DOHH2 (cell line): ENCODE measurements at regions not wholly inside any gene's neighbourhood (a gene's known extent, or its start where the extent isn't known, plus 50 kb on each side); places are given as distances from the start of the nearest gene placed in this dataset.

ENCODE experiments used
- H3F3A ChIP-seq: fragments of 200-600 bp; sonication (generic), shearing (Covaris generic); 2 replicates; pipeline ENCODE4 v1.6.0; 2016; ENCODE audit warnings: antibody characterized with exemption, mild to moderate bottlenecking; ENCODE audit not compliant: control insufficient read depth, insufficient read depth
- H3K27ac ChIP-seq: fragments of 200-600 bp; sonication (generic); 2 replicates; pipeline ENCODE4 v1.5.1; 2014; ENCODE audit warnings: low read depth, mild to moderate bottlenecking, low read length, moderate library complexity
- H3K27me3 ChIP-seq: fragments of 200-600 bp; sonication (generic); 2 replicates; pipeline ENCODE4 v1.6.1; 2014; ENCODE audit warnings: mild to moderate bottlenecking, low read length, mixed read lengths; ENCODE audit not compliant: control insufficient read depth
- H3K36me3 ChIP-seq: fragments of 200-600 bp; sonication (generic); 2 replicates; pipeline ENCODE4 v1.6.1; 2014; ENCODE audit warnings: mild to moderate bottlenecking, low read length, moderate library complexity, mixed read lengths; ENCODE audit not compliant: control insufficient read depth
- H3K4me1 ChIP-seq: fragments of 200-600 bp; sonication (generic); 2 replicates; pipeline ENCODE4 v1.6.1; 2014; ENCODE audit warnings: mild to moderate bottlenecking, low read length, mixed read lengths; ENCODE audit not compliant: control insufficient read depth
- H3K4me2 ChIP-seq: fragments of 200-600 bp; sonication (generic); 2 replicates; pipeline ENCODE4 v1.6.0; 2014; ENCODE audit warnings: mild to moderate bottlenecking, low read length, moderate library complexity
- H3K4me3 ChIP-seq: fragments of 200-600 bp; sonication (generic); 2 replicates; pipeline ENCODE4 v1.5.1; 2014; ENCODE audit warnings: mild to moderate bottlenecking, low read length, mixed read lengths
- H3K79me2 ChIP-seq: fragments of 200-600 bp; sonication (generic); 2 replicates; pipeline ENCODE4 v1.6.1; 2014; ENCODE audit warnings: mild to moderate bottlenecking, low read length, mixed read lengths; ENCODE audit not compliant: control insufficient read depth
- H3K9me2 ChIP-seq: fragments of 200-600 bp; sonication (generic); replicated peaks from 2 replicates; pipeline ENCODE4 v1.6.1; 2014; ENCODE audit warnings: mild to moderate bottlenecking, low read length, mixed read lengths; ENCODE audit not compliant: control insufficient read depth
- H3K9me3 ChIP-seq: fragments of 200-600 bp; sonication (generic); 2 replicates; pipeline ENCODE4 v1.6.1; 2014; ENCODE audit warnings: antibody characterized with exemption, low read length, mixed read lengths; ENCODE audit not compliant: control insufficient read depth, insufficient read depth
- H4K20me1 ChIP-seq: fragments of 200-600 bp; sonication (generic); 2 replicates; pipeline ENCODE4 v1.6.0; 2014; ENCODE audit warnings: low read depth, mild to moderate bottlenecking, antibody characterized with exemption, low read length, moderate library complexity; ENCODE audit not compliant: control insufficient read depth, insufficient read depth
- EZH2phosphoT487 ChIP-seq: fragments of 200-600 bp; sonication (generic); IDR thresholded peaks from 2 replicates; pipeline ENCODE4 v1.6.1; 2017; ENCODE audit warnings: borderline replicate concordance, mild to moderate bottlenecking, antibody characterized with exemption, low read length, moderate library complexity, mixed read lengths
- TF ChIP-seq, protein P1 (sequence below): fragments of 200-600 bp; sonication (generic); IDR thresholded peaks from one replicate; pipeline ENCODE4 v1.5.1; 2014; ENCODE audit warnings: antibody characterized with exemption, mild to moderate bottlenecking, low read depth, low read length; ENCODE audit not compliant: poor library complexity, severe bottlenecking

- peaks cover 6% of the 10 kb centered on the region; the same call in 1 of the 2 replicates for H3K9me3 ChIP-seq
- no peak overlapping the region for H3K27ac ChIP-seq
- H3K4me2 ChIP-seq: no peak overlapping the region
- no peaks in the 10 kb centered on the region for H3K27me3 ChIP-seq
- no peaks in the 10 kb centered on the region for H3K9me2 ChIP-seq
- no peaks in the 10 kb centered on the region for H3K79me2 ChIP-seq
- TF ChIP-seq, protein P1, sequence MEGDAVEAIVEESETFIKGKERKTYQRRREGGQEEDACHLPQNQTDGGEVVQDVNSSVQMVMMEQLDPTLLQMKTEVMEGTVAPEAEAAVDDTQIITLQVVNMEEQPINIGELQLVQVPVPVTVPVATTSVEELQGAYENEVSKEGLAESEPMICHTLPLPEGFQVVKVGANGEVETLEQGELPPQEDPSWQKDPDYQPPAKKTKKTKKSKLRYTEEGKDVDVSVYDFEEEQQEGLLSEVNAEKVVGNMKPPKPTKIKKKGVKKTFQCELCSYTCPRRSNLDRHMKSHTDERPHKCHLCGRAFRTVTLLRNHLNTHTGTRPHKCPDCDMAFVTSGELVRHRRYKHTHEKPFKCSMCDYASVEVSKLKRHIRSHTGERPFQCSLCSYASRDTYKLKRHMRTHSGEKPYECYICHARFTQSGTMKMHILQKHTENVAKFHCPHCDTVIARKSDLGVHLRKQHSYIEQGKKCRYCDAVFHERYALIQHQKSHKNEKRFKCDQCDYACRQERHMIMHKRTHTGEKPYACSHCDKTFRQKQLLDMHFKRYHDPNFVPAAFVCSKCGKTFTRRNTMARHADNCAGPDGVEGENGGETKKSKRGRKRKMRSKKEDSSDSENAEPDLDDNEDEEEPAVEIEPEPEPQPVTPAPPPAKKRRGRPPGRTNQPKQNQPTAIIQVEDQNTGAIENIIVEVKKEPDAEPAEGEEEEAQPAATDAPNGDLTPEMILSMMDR: no peak
- no peak for TF ChIP-seq EZH2phosphoT487
- no peak overlapping the region for H3K4me3 ChIP-seq
- H3F3A ChIP-seq: no peaks in the 10 kb centered on the region
- H3K36me3 ChIP-seq: no peaks in the 10 kb centered on the region
- no peaks in the 10 kb centered on the region for H4K20me1 ChIP-seq
- H3K4me1 ChIP-seq: no peaks in the 10 kb centered on the region
These were observed 492.4 kb upstream of the CDH4 start for GRCh38 chr20:60759651-60760050.

DNA sequence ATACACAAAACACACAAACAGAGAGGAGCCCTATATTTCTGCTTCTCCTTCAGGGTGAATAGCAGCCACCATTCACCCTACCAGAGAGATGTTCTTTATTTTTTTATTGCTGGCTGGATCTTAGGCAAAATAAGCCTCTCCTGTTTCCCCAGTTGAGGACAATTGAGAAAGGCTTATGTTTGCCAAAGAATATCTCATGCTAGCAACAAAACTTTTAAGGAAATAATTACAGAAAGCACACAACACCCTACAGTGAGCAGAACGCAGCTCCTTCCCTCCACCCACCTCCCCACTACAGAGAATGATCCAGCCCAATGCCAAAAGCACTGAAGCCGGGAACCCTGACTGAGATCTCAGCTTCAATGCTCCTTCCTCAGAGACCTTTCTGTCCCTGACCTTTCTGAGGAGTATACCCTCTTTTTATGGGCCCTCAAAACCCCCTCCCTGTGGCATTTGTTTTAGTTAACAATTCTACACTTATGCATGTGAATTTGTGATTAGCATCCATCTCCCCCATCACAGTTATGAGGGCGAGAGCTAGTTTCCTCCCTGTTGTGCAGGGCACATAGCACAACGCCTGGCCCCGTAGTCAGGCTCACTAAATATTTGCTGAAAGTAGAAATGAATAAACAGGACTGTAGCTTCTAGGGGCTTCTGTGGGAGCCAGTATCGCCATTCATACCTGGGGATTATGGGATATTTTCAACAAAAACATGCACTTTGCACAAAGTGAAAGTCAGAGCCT lies 491.6 kb upstream of the CDH4 start:
- no peak overlapping the region for H3K27ac ChIP-seq
- H3K4me1 ChIP-seq: no peaks in the 10 kb centered on the region
- no peak overlapping the region for H3K4me3 ChIP-seq
- no peaks in the 10 kb centered on the region for H4K20me1 ChIP-seq
- no peaks in the 10 kb centered on the region for H3K36me3 ChIP-seq
- TF ChIP-seq, protein P1: no peak
- no peak for TF ChIP-seq EZH2phosphoT487
- H3K9me2 ChIP-seq: no peaks in the 10 kb centered on the region
- no peak overlapping the region for H3K4me2 ChIP-seq
- H3K79me2 ChIP-seq: no peaks in the 10 kb centered on the region
- no peaks in the 10 kb centered on the region for H3K27me3 ChIP-seq
- H3F3A ChIP-seq: no peaks in the 10 kb centered on the region
- H3K9me3 ChIP-seq: peaks cover 6% of the 10 kb centered on the region; the same call in 1 of the 2 replicates

DNA sequence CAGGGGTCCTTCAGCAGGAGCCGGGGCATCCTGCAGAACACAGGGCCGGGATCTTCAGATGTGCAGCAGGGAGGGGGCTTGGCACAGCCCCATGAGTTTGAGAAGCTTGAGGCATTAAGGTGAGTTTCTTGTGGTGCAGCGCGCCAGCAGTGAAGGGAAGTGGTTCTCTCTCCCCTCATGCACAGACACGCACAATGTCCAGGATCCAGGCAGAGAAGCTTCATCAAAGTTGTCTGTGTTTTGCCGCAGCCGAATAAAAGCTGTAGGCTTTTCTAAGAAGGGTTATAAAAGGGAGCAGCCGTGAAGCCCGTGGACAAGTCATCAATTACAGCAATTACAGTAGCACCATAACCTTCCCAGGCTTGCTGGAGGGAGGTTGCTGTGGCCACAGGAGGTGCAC lies 491.0 kb upstream of the CDH4 start:
- Histone ChIP-seq H3K9me3 (peaks cover 6% of the 10 kb centered on the region; the same call in 1 of the 2 replicates), H3K4me3 (no peak overlapping the region), H3K27me3 (no peaks in the 10 kb centered on the region), H3K9me2 (no peaks in the 10 kb centered on the region), H3K4me2 (no peak overlapping the region), H3K27ac (no peak overlapping the region), H3K36me3 (no peaks in the 10 kb centered on the region), H3F3A (no peaks in the 10 kb centered on the region), H3K79me2 (no peaks in the 10 kb centered on the region), H4K20me1 (no peaks in the 10 kb centered on the region), H3K4me1 (no peaks in the 10 kb centered on the region)
- TF ChIP-seq, protein P1: no peak
- TF ChIP-seq EZH2phosphoT487: no peak
